ENCODE measurements at regions not wholly inside any gene's neighbourhood (a gene's known extent, or its start where the extent isn't known, plus 50 kb on each side); places are given as distances from the start of the nearest gene placed in this dataset.

DNA sequence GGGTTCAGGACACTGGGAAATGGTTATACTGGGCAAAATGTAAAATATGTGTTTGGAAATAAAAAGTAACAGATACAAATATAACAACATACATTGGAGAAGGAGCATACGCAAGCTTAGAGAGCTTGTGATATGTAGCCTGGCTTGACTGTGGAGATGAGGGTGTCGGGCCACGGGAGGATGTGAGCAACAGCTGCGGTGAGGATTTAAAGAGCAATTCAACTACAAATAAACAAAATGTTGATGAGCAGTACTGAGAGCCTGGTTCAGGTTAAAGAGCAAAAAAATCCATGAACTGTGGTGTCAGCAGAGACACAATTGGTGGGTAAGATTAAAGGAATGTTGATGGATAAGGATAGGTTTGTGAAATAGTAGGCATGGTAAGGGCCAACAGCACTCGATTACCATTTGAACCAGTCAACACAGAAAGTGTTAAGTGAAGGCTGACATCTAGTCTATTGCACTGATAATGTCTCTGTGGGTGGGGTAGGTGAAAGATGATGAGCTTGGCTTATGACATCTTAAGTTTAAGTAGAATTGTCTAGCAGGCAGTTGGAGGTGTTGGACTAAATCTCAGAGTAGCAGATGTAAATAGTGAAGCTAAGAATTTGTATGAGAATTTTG, 723.2 kb downstream of the EPM2A start:
- TF ChIP-seq POLR2AphosphoS5 (IDR thresholded peaks at IDR 0.05; ENCODE audit: low read depth) (no peak), ZNF114 (CRISPR knock-in tag; IDR thresholded peaks at IDR 0.05) (no peak)

Data from GM23338 (cell line).